ENCODE measurements at regions not wholly inside any gene's neighbourhood (a gene's known extent, or its start where the extent isn't known, plus 50 kb on each side); places are given as distances from the start of the nearest gene placed in this dataset.

GRCh38 chr20:24762791-24763350 lies 186.2 kb upstream of the CST7 start:
- TF ChIP-seq JUNB (CRISPR knock-in tag; conservative IDR thresholded peaks at IDR 0.05) (no peak), CTCF (IDR thresholded peaks at IDR 0.05 in 2 of 3, conservative IDR thresholded peaks at IDR 0.05 in 1 of 3; ENCODE audit: insufficient read depth in 2 of 3, low read depth in 1 of 3, low read length in 3 of 3) (no peak), TCF7L2 (IDR thresholded peaks at IDR 0.05; ENCODE audit: low read depth, low read length) (no peak), STAG1 (CRISPR knock-in tag; IDR thresholded peaks at IDR 0.05; ENCODE audit: borderline replicate concordance) (no peak), ZNF561 (CRISPR knock-in tag; conservative IDR thresholded peaks at IDR 0.05) (no peak), EZH2 (IDR thresholded peaks at IDR 0.05; ENCODE audit: borderline replicate concordance, low read depth, low read length) (no peak), GABPA (tag; conservative IDR thresholded peaks at IDR 0.05; ENCODE audit: low read depth) (no peak), U2AF1 (optimal IDR thresholded peaks at IDR 0.05; ENCODE audit: low read depth, low read length) (no peak), POLR2A (conservative IDR thresholded peaks at IDR 0.05) (no peak), POLR2AphosphoS5 (IDR thresholded peaks at IDR 0.05; ENCODE audit: control insufficient read depth, insufficient read depth, low read depth, low read length) (no peak), TBL1XR1 (IDR thresholded peaks at IDR 0.05; ENCODE audit: low read length in 2 of 2) (no peak), THRAP3 (IDR thresholded peaks at IDR 0.05; ENCODE audit: borderline replicate concordance) (no peak)
